SU-DHL-6 (cell line): ENCODE measurements at regions not wholly inside any gene's neighbourhood (a gene's known extent, or its start where the extent isn't known, plus 50 kb on each side); places are given as distances from the start of the nearest gene placed in this dataset.

Experiments used
- H2AFZ ChIP-seq: fragments of 200-600 bp; sonication (generic); 2 replicates; pipeline ENCODE4 v1.6.1; 2014; ENCODE audit warnings: low read depth, mild to moderate bottlenecking, moderate library complexity, mixed read lengths, antibody characterized with exemption, low read length; ENCODE audit not compliant: severe bottlenecking
- H3F3A ChIP-seq: fragments of 200-600 bp; shearing (Covaris generic); 2 replicates; pipeline ENCODE4 v1.6.0; 2016; ENCODE audit warnings: antibody characterized with exemption, mild to moderate bottlenecking; ENCODE audit not compliant: insufficient read depth
- H3K27ac ChIP-seq: fragments of 200-600 bp; sonication (generic); 2 replicates; pipeline ENCODE4 v1.5.1; 2016; ENCODE audit warnings: low read depth, mild to moderate bottlenecking, low read length, moderate library complexity, mixed read lengths
- H3K27me3 ChIP-seq: fragments of 200-600 bp; sonication (generic), shearing (Covaris generic); 2 replicates; pipeline ENCODE4 v1.6.0; 2014; ENCODE audit warnings: mild to moderate bottlenecking, low read length
- H3K36me3 ChIP-seq: fragments of 200-600 bp; sonication (generic); 2 replicates; pipeline ENCODE4 v1.6.1; 2014; ENCODE audit warnings: mild to moderate bottlenecking, low read length, mixed read lengths
- H3K4me2 ChIP-seq: fragments of 300-600, 200-600 bp; shearing (Covaris generic), sonication (generic); 2 replicates; pipeline ENCODE4 v1.6.0; 2014; ENCODE audit warnings: low read length, low read depth, mild to moderate bottlenecking; ENCODE audit not compliant: poor library complexity, severe bottlenecking
- H3K4me3 ChIP-seq: fragments of 200-600 bp; sonication (generic); 2 replicates; pipeline ENCODE4 v1.5.1; 2014; ENCODE audit warnings: antibody characterized with exemption, low read length, mild to moderate bottlenecking, mixed read lengths; ENCODE audit not compliant: insufficient read depth, poor library complexity, severe bottlenecking
- H3K79me2 ChIP-seq: fragments of 200-600 bp; sonication (generic); 2 replicates; pipeline ENCODE4 v1.6.1; 2014; ENCODE audit warnings: mild to moderate bottlenecking, low read length, moderate library complexity; ENCODE audit not compliant: insufficient read depth
- H3K9ac ChIP-seq: fragments of 200-600 bp; sonication (generic); 2 replicates; pipeline ENCODE4 v1.7.0; 2014; ENCODE audit warnings: mild to moderate bottlenecking, low read length
- H3K9me2 ChIP-seq: fragments of 200-600 bp; sonication (generic); replicated peaks from 2 replicates; pipeline ENCODE4 v1.6.1; 2014; ENCODE audit warnings: low read length; ENCODE audit not compliant: insufficient read depth
- H3K9me3 ChIP-seq: fragments of 200-600 bp; sonication (generic); 2 replicates; pipeline ENCODE4 v1.6.1; 2014; ENCODE audit warnings: low read length, mixed read lengths; ENCODE audit not compliant: insufficient read depth
- H4K20me1 ChIP-seq: fragments of 200-600 bp; sonication (generic); 2 replicates; pipeline ENCODE4 v1.6.1; 2014; ENCODE audit warnings: low read depth, mild to moderate bottlenecking, antibody characterized with exemption, low read length, moderate library complexity, mixed read lengths
- CTCF ChIP-seq: fragments of 200-600 bp; sonication (generic); IDR thresholded peaks from one replicate; pipeline ENCODE4 v1.5.1; 2017; ENCODE audit warnings: antibody characterized with exemption, mild to moderate bottlenecking, low read length, moderate library complexity; ENCODE audit not compliant: insufficient read depth, poor library complexity, severe bottlenecking
- EZH2phosphoT487 ChIP-seq: fragments of 200-600 bp; sonication (generic), shearing (Covaris generic); conservative IDR thresholded peaks from 2 replicates; pipeline ENCODE4 v1.6.1; 2018; ENCODE audit warnings: mild to moderate bottlenecking, antibody characterized with exemption, low read length, moderate library complexity, mixed read lengths

- Histone ChIP-seq H3K9me3 (no peaks in the 10 kb centered on the region), H3K27me3 (no peaks in the 10 kb centered on the region), H3K9ac (no peak overlapping the region), H3K36me3 (no peaks in the 10 kb centered on the region), H2AFZ (no peak overlapping the region), H4K20me1 (no peaks in the 10 kb centered on the region), H3K4me3 (no peak overlapping the region), H3F3A (no peaks in the 10 kb centered on the region), H3K9me2 (no peaks in the 10 kb centered on the region), H3K27ac (no peak overlapping the region), H3K4me2 (no peak overlapping the region), H3K79me2 (no peaks in the 10 kb centered on the region)
- TF ChIP-seq CTCF (no peak), EZH2phosphoT487 (no peak)
These were observed 229.2 kb upstream of the CHRNA7 start for GRCh38 chr15:31801152-31801551.

- no peak overlapping the region for H3K9ac ChIP-seq
- H3K36me3 ChIP-seq, result no peaks in the 10 kb centered on the region
- H3K27ac ChIP-seq, result no peak overlapping the region
- no peaks in the 10 kb centered on the region for H3F3A ChIP-seq
- H2AFZ ChIP-seq, result no peak overlapping the region
- no peak overlapping the region for H3K4me2 ChIP-seq
- H3K27me3 ChIP-seq, result no peaks in the 10 kb centered on the region
- no peak overlapping the region for H3K4me3 ChIP-seq
- no peaks in the 10 kb centered on the region for H3K9me2 ChIP-seq
- TF ChIP-seq CTCF, result no peak
- no peak for TF ChIP-seq EZH2phosphoT487
- no peaks in the 10 kb centered on the region for H4K20me1 ChIP-seq
- no peaks in the 10 kb centered on the region for H3K79me2 ChIP-seq
- no peaks in the 10 kb centered on the region for H3K9me3 ChIP-seq
These were observed 227.6 kb upstream of the CHRNA7 start for GRCh38 chr15:31802761-31803160.

- no peak for TF ChIP-seq CTCF
- TF ChIP-seq EZH2phosphoT487, result no peak
- Histone ChIP-seq H3K9me2 (no peaks in the 10 kb centered on the region), H4K20me1 (no peaks in the 10 kb centered on the region), H3K9me3 (no peaks in the 10 kb centered on the region), H3K9ac (no peak overlapping the region), H3K27ac (no peak overlapping the region), H2AFZ (no peak overlapping the region), H3K79me2 (no peaks in the 10 kb centered on the region), H3K4me3 (no peak overlapping the region), H3K36me3 (no peaks in the 10 kb centered on the region), H3K27me3 (no peaks in the 10 kb centered on the region), H3K4me2 (no peak overlapping the region), H3F3A (no peaks in the 10 kb centered on the region)
These were observed 226.9 kb upstream of the CHRNA7 start for GRCh38 chr15:31803388-31803884.

- TF ChIP-seq CTCF (no peak), EZH2phosphoT487 (no peak)
- no peaks in the 10 kb centered on the region for H3F3A ChIP-seq
- no peaks in the 10 kb centered on the region for H3K27me3 ChIP-seq
- no peaks in the 10 kb centered on the region for H3K36me3 ChIP-seq
- H3K27ac ChIP-seq, result no peak overlapping the region
- H4K20me1 ChIP-seq, result no peaks in the 10 kb centered on the region
- H3K79me2 ChIP-seq, result no peaks in the 10 kb centered on the region
- H3K9me3 ChIP-seq, result no peaks in the 10 kb centered on the region
- no peak overlapping the region for H3K4me2 ChIP-seq
- H3K9ac ChIP-seq, result no peak overlapping the region
- no peak overlapping the region for H2AFZ ChIP-seq
- no peak overlapping the region for H3K4me3 ChIP-seq
- H3K9me2 ChIP-seq, result no peaks in the 10 kb centered on the region
These were observed 225.1 kb upstream of the CHRNA7 start for GRCh38 chr15:31805090-31805662.
